ENCODE measurements at regions not wholly inside any gene's neighbourhood (a gene's known extent, or its start where the extent isn't known, plus 50 kb on each side); places are given as distances from the start of the nearest gene placed in this dataset.

- Mint-ChIP-seq H3K27ac (no peak overlapping the region), H3K4me1 (no peaks in the 10 kb centered on the region), H3K36me3 (no peaks in the 10 kb centered on the region), H3K9me3 (peaks cover 3 to 8% (median 5%) of the 10 kb centered on the region in 7 donors), H3K4me3 (no peak overlapping the region), H3K27me3 (ENCODE audit: low read depth in 3 of 3) (no peaks in the 10 kb centered on the region)
- Histone ChIP-seq H3K4me3 (replicated peaks in 1 of 3; ENCODE audit: low read depth in 2 of 3, low read length in 3 of 3) (no peak overlapping the region), H3K9me3 (replicated peaks in 1 of 2; ENCODE audit: control insufficient read depth in 1 of 2, insufficient read depth in 1 of 2, low read length in 2 of 2) (peaks cover 3 to 4% of the 10 kb centered on the region in 2 donors), H3K36me3 (replicated peaks in 1 of 2; ENCODE audit: control insufficient read depth in 1 of 2, insufficient read depth in 2 of 2, low read length in 2 of 2) (no peaks in the 10 kb centered on the region), H3K4me2 (replicated peaks; ENCODE audit: extremely low read depth, low read length, poor library complexity, severe bottlenecking) (no peak overlapping the region), H3K79me2 (ENCODE audit: insufficient read depth, low read length) (no peaks in the 10 kb centered on the region), H4K20me1 (ENCODE audit: insufficient read depth, low read length) (no peaks in the 10 kb centered on the region), H3K4me1 (ENCODE audit: control insufficient read depth in 1 of 2, insufficient read depth in 2 of 2, low read length in 2 of 2) (no peaks in the 10 kb centered on the region), H3K27ac (ENCODE audit: low read depth in 1 of 2, low read length in 2 of 2) (no peak overlapping the region), H3K9ac (ENCODE audit: insufficient read depth, low read length, poor library complexity, severe bottlenecking) (no peak overlapping the region), H2AFZ (ENCODE audit: insufficient read depth, low read depth, low read length, poor library complexity, severe bottlenecking) (no peak overlapping the region), H3K27me3 (ENCODE audit: control insufficient read depth in 2 of 2, insufficient read depth in 2 of 2, low read length in 2 of 2) (no peaks in the 10 kb centered on the region)
- TF ChIP-seq CTCF (IDR thresholded peaks at IDR 0.05), result no peak
- no peak for DNase-seq
- intact Hi-C loops (cut with micrococcal nuclease), result no loop called here
- 98% methylated on average over 21 of the region's 23 CpGs for WGBS (ENCODE audit: insufficient coverage)
These were observed 1046.3 kb upstream of the GBE1 start for GRCh38 chr3:82807781-82808180.

- no peaks in the 10 kb centered on the region for H3K36me3 Mint-ChIP-seq
These were observed 1041.1 kb upstream of the GBE1 start for GRCh38 chr3:82802501-82802900.

More at GRCh38 chr3:82802501-82802900, 1041.1 kb upstream of the GBE1 start:
- Histone ChIP-seq H3K36me3 (replicated peaks in 1 of 2; ENCODE audit: control insufficient read depth in 1 of 2, insufficient read depth in 2 of 2, low read length in 2 of 2) (no peaks in the 10 kb centered on the region), H3K9ac (ENCODE audit: insufficient read depth, low read length, poor library complexity, severe bottlenecking) (no peak overlapping the region), H2AFZ (ENCODE audit: insufficient read depth, low read depth, low read length, poor library complexity, severe bottlenecking) (no peak overlapping the region), H3K79me2 (ENCODE audit: insufficient read depth, low read length) (no peaks in the 10 kb centered on the region), H3K4me3 (replicated peaks in 1 of 3; ENCODE audit: low read depth in 2 of 3, low read length in 3 of 3) (no peak overlapping the region), H3K4me2 (replicated peaks; ENCODE audit: extremely low read depth, low read length, poor library complexity, severe bottlenecking) (no peak overlapping the region), H3K4me1 (ENCODE audit: control insufficient read depth in 1 of 2, insufficient read depth in 2 of 2, low read length in 2 of 2) (no peaks in the 10 kb centered on the region), H3K27me3 (ENCODE audit: control insufficient read depth in 2 of 2, insufficient read depth in 2 of 2, low read length in 2 of 2) (no peaks in the 10 kb centered on the region), H3K9me3 (replicated peaks in 1 of 2; ENCODE audit: control insufficient read depth in 1 of 2, insufficient read depth in 1 of 2, low read length in 2 of 2) (peaks cover 0 to 3% of the 10 kb centered on the region in 2 donors), H4K20me1 (ENCODE audit: insufficient read depth, low read length) (no peaks in the 10 kb centered on the region), H3K27ac (ENCODE audit: low read depth in 1 of 2, low read length in 2 of 2) (no peak overlapping the region)
- no peak for TF ChIP-seq CTCF (IDR thresholded peaks at IDR 0.05)
- WGBS (ENCODE audit: insufficient coverage), result no CpG with 5 or more reads among the region's 2 CpGs
- Mint-ChIP-seq H3K9me3 (peaks cover 0 to 5% (median 1%) of the 10 kb centered on the region in 7 donors), H3K4me1 (no peaks in the 10 kb centered on the region), H3K4me3 (no peak overlapping the region), H3K27me3 (ENCODE audit: low read depth in 3 of 3) (peaks cover 0 to 2% (median 0%) of the 10 kb centered on the region in 3 donors), H3K27ac (no peak overlapping the region)
- no peak for DNase-seq
- intact Hi-C loops (cut with micrococcal nuclease), result no loop called here

All from CD14-positive monocyte (primary cell).